PC-9 (cell line): ENCODE measurements at regions not wholly inside any gene's neighbourhood (a gene's known extent, or its start where the extent isn't known, plus 50 kb on each side); places are given as distances from the start of the nearest gene placed in this dataset.

Experiments used
- CTCF ChIP-seq: fragments of 200-600 bp; sonication (generic); conservative IDR thresholded peaks from 2 replicates; pipeline ENCODE4 v1.6.1; 2017; ENCODE audit warnings: mixed run types, antibody characterized with exemption, mild to moderate bottlenecking, moderate library complexity
- EZH2 ChIP-seq: fragments of 200-600 bp; sonication (generic); IDR thresholded peaks from 2 replicates; pipeline ENCODE4 v1.8.0; 2017; ENCODE audit warnings: antibody characterized with exemption, low read depth

- TF ChIP-seq EZH2 (no peak), CTCF (no peak)
Observed at GRCh38 chr10:130857631-130858295, 453.8 kb downstream of the TCERG1L start.
